ENCODE measurements at regions not wholly inside any gene's neighbourhood (a gene's known extent, or its start where the extent isn't known, plus 50 kb on each side); places are given as distances from the start of the nearest gene placed in this dataset.
"Not testable (repeated sequence)": the region's sequence is repeated elsewhere in the genome, so short reads cannot be mapped to it uniquely, and the experiment has no call there.

DNA sequence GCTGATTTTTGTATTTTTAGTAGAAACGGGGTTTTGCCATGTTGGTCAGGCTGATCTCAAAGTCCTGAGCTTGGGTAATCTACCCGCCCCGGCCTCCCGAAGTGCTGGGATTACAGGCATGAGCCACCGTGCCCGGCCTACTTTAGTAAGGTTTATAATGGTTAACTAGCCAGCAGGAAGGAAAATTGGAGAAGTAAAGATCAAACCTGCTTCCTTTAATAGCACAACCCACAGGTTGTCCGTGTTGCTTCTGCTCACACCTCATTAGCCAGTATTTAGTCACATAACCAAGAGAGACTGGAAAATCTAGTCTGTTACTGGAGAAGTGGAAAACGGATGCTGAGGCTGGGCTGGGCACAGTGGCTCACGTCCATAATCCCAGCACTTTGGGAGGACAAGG is 51.9 kb upstream of the TBL1XR1 start:
- no peak for DNase-seq

- no peak for DNase-seq
Observed at GRCh38 chr3:177250151-177250550, 52.9 kb upstream of the TBL1XR1 start.

GRCh38 chr3:177251755-177252154 is 54.5 kb upstream of the TBL1XR1 start:
- no peak for DNase-seq

GRCh38 chr3:177257006-177257405 is 59.7 kb upstream of the TBL1XR1 start:
- DNase-seq = no peak

DNA sequence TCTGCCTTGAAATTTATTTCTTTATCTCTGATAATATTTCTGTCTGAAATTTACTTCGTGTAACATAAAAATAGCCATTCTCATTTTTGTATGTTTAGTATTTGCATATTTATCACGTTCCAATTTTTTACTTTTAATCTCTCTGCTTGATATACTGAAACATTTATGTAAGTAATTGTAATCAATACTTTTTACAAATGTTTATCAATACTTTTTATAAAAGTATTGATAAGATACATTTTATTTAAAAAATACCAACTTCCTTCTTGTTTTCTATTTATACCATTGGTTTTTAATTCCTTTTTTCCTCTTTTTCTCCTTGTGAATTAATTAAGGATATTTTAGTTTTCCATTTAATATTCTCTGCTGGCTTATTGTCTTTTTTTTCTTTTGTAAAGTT is 60.3 kb upstream of the TBL1XR1 start:
- no peak for DNase-seq

DNA sequence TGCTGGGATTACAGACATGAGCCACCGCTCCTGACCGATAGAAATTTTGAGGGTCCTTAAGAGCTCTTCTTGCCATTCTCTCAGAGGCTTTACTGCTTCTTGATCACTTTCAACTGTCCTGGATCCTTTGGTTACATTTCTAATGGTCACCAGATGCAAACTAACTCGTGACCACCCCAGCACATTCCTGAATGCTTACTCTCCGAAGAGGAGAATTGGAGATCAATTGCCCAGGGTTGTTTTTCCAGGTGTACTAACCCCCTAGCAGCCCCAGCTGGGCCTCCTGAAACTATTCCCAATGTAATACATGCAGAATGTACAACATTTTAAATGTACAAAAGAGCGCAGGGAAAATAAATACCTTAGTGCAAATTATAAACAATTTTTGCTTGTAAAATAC is 65.1 kb upstream of the TBL1XR1 start:
- no peak for DNase-seq

DNA sequence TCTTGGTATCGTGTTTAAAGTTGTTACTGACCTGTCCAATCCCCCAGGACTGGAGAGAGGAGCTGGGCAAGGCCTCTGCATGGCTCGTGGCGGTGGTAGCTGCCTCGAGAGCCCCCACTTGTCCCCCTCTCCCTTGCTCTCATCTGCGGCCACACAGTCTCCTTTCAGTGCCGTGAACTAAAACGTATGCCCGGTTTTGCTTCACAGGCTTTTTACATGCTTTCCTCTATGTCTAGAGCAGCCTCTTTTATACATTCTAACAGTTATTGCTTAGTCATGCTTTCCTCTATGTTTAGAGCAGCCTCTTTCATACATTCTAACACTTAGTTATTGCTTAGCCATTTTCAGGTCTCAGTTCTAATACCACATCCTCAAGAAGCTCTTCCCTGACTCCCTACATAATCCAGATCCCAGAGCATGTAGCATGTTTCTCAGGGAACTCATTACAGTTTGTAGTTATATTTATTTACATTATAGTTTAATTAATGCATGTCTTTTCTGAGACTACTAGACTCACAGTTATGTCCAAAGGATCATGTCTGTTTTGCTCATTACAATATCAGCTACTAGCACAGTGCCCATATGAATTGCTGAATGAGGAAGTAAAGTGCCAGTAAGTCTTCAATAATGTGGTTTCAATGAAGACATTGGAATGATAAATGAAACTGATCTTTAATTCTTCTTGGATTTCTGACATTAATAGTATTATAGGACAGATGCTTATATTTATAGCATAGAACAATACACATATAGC is 66.5 kb upstream of the TBL1XR1 start:
- DNase-seq = no peak

DNA sequence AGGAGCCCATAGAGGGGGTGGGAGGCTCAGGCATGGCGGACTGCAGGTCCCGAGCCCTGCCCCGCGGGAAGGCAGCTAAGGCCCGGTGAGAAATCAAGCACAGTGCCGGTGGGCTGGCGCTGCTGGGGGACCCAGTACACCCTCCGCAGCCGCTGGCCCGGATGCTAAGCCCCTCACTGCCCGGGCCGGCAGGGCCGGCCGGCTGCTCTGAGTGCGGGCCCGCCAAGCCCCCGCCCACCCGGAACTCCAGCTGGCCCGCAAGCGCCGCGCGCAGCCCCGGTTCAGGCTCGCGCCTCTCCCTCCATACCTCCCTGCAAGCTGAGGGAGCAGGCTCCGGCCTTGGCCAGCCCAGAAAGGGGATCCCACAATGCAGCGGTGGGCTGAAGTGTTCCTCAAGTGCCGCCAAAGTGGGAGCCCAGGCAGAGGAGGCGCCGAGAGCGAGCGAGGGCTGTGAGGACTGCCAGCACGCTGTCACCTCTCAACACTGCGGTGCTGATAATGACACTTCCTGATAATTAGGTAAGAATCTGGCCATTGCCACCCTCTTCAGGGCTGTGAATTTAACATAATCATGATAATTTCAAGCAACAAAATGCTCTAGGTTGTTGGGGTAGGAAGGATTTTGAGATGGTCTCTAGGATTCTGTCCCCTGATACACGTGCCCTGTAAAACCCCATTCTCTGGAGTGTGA is 74.7 kb upstream of the TBL1XR1 start:
- not testable (repeated sequence) for DNase-seq

DNA sequence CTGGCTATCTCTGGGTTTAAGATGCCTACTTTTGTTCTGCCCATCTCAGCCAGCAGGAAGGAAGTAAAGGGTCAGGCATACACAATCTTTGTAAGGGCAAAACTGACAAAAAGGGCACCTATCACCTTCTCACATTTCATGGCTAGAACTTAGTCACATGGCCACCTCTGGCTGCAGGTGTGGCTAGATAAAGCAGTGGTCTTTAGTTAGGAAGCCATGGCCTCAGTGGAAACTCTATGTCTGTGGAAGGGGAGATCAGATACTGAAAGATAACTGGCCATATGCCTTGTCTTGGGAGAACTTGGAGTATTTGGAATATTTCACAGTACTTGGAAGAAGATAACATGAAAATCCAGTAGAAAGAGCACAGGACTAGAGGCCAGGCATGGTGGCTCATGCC is 80.7 kb upstream of the TBL1XR1 start:
- no peak for DNase-seq

GRCh38 chr3:177279118-177279815 is 82.0 kb upstream of the TBL1XR1 start:
- no peak for DNase-seq

GRCh38 chr3:177281292-177282118 is 84.2 kb upstream of the TBL1XR1 start:
- DNase-seq = no peak

- no peak for DNase-seq
Observed at GRCh38 chr3:177282119-177282655, 84.9 kb upstream of the TBL1XR1 start.

DNA sequence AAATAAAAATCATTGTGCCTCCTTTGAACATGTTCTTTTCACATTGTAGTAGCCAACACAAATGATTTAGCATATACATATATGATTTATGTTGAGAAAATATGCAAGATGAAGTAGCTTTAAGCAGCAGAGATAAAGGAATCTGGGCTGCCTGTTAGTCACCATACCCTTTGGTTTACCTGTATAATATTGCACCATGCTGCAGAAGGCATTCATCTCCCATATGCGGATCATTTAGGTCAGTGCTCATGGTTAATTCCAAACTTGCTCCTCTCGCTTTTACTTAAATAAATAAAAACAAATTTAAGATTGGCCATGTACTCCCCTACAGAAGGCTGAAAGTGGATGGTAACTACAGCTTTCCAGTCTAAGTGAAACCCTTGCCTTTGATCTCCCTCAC is 86.7 kb upstream of the TBL1XR1 start:
- no peak for DNase-seq

DNA sequence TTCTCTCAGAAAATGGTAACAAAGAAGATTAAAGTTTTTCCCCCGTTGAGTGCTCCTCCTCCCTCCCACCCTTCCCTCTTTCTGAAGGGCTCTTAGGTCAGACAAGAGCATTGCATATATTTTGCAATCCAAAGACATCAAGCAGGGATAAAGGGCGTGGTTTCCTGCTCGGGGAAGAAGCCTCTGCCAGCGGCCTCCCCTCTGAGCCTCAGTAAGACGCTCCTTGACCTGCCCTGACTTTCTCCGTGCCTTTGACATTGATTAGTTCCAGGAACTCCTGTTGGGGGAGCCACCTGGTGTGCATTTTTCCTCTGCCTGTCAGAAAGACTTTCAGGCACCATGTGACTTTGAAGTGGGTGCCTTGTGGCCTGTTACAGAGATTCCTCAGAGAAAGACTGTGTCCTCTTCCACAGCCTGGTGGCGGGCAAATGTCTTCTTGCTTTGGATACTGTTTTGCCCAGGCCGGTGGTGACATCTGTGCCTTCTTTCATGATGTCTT is 87.2 kb upstream of the TBL1XR1 start:
- DNase-seq = peak; percentile 59

- peak; percentile 61 for DNase-seq
Observed at GRCh38 chr3:177286034-177286433, 88.8 kb upstream of the TBL1XR1 start.

DNA sequence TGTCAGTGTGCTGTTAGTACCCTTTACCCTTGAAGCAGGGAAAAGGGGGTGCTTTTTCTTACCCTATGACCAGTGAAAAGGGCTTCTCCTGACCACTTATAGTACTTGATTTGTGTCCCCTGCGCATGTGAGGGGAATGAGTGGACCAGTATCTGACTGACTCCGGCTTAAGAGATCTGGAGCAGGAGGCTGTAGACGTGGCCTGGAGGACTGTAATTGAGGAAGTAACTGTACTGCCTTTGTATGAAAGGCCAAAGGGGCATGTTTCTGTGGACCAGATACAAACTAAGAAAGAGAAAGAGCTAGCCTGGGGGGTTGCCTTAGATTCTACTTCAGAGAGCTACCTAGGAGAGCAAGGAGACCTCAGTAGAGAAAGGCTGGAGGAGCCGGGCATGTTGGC is 89.9 kb upstream of the TBL1XR1 start:
- no peak for DNase-seq

DNA sequence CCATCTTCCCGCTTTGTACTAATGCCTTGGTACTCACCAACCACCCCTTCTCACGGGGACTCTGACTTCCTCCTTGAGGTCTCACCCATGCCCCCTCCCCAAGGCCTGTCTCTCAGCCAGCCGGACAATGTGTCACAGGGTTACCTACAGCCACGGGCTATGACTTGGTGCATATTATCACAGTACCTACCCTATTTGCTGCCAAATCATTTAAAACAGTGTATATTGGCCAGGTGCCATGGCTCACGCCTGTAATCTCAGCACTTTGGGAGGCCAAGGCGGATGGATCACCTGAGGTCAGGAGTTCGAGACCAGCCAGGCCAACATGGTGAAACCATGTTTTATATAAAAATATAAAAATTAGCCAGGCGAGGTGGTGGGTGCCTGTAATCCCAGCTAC is 93.4 kb upstream of the TBL1XR1 start:
- no peak for DNase-seq

DNA sequence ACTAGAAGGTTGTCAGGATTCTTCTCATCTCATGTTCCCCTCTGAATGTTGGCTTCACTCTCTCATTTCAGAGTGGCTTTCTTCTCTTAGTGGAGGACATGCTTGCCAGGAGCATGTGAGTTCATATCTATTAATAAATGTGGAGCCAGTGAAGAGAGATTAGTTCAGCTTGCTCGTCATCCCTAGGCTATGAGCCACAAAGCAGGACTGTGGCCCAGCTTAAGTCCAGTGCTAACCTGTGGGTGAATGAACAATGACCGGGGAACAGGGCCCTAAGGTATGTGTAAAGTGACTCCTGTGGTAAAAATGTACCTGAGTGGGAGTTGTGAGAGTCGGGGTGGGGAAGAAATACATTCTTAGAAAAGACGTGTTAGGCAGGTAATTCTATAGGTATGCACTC is 96.9 kb upstream of the TBL1XR1 start:
- DNase-seq = no peak

DNA sequence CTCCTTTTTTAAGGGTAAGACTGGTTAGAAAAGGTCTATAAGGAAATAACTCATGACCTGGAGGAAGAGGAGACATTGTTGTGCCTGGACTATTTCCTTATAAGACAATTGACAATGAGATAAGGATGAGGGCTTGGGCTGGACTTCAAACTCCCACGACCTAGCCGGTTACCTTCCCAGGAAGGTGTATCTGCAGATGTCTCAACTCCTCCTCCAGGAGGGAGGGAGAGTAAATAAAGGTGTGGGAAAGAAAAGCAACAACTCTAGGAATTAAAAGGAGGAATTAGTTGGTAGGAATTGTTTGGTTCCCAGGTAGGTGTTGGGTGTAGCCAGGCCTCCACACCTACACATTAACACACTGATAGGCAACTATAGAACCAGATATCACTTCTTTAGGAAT is 97.8 kb upstream of the TBL1XR1 start:
- DNase-seq = no peak

- no peak for DNase-seq
Observed at GRCh38 chr3:177299250-177299649, 102.0 kb upstream of the TBL1XR1 start.

DNA sequence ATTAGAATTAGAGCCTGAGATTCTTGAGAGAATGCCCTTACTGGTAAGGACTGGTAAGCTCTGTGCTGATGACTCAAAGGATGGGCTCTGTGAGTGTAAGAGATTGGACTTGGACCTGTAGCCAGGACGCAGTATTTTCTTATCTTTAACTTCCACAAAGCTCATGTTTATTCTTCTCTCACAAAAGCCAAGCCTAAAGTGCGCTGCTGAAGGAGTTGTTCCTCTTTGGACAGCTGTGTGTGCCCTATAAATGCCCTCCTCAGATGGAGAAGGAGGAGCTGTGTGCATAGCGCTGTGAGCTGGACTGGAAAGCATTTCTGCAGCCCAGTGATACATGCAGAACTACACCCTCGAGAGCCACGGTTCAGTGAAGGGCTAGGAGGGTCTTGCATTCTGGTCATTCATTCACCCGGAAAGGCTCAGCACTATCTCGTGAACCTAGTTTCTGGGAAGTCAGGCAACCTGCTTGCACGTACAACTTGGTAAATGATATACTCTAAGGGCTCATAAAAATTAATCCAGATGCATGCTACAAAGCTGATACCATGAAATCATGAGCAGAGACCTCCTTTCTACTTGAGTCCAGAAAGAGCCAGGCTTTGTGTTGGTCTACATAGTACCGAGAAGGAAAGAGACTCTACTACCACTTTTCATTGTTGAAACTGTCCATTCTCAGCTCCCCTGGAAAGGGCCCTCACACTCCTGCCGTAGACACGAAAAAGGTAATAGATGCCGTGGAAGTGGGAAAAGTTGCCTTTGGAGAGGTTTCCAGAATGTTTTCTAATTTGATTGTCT is 103.0 kb upstream of the TBL1XR1 start:
- DNase-seq = no peak

DNA sequence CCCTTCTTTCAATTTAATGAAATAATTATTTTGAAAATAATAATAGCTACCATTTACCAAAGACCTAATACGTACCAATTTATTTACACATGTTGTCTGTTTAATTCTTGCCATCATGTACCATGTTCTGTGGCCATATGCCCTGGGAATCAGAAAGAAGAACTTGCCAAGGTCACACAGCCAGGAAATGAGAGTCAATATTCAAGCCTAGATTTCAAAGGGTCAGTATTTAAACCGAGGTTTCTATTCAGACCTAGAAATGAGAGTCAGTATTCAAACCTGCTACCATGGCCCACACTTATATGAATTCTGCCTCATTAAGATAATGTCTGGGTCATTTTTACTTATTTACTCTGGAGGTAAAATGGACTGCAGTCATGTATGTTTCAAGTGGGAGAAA is 103.6 kb upstream of the TBL1XR1 start:
- DNase-seq = no peak
